Activated CD4-positive, alpha-beta T cell treated with anti-CD3 and anti-CD28 coated beads, Interleukin-2, Interleukin-6, amounts not matched to agents 100 ng/mL and 50 ng/mL, durations not matched to agents 16 hours and 8 hours (primary cell): ENCODE measurements at regions not wholly inside any gene's neighbourhood (a gene's known extent, or its start where the extent isn't known, plus 50 kb on each side); places are given as distances from the start of the nearest gene placed in this dataset.
A peak's percentile ranks its signal among the peaks of the same experiment; 100 is the strongest.

Source experiments
- DNase-seq: peaks from one replicate; pipeline ENCODE4 v3.0.0-alpha.2; 2020

DNA sequence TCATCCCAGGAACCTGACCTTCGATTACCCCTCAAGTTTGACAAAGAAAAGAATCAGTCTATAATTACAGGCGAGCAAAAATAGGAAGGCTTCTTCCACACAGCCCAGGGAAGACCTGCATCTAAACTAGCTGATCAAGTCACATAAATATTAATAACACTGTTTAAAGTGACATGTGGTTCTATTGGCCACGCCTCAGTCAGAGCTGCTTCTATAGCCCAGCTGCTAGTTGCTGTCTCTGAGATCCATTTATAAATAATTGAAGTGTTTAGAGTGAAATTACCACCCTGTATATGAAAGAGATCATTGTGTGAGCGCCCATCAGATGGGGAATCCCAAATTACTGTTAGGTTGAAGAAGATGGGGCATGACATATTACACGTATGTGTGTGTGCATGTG lies 426.0 kb downstream of the CDH2 start:
- DNase-seq = no peak

DNA sequence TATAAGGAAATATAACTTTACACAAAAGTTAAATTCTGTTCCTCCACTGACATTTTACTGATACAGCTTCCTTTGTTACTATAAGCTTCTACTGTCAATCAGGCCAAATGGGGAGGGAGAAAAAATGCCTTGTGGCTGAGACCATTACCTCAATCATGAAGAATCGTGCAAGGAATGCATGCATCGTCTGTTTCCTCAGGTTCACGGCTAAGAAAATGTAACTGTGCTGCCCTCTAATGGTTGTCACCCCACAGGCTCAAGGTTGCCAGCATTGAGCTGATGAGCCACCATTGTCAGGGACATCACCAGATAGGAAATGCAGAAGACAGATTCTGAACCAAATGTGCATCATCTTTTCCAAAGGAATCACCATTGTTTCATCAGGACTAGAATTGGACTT lies 426.9 kb downstream of the CDH2 start:
- DNase-seq = peak; percentile 1

DNA sequence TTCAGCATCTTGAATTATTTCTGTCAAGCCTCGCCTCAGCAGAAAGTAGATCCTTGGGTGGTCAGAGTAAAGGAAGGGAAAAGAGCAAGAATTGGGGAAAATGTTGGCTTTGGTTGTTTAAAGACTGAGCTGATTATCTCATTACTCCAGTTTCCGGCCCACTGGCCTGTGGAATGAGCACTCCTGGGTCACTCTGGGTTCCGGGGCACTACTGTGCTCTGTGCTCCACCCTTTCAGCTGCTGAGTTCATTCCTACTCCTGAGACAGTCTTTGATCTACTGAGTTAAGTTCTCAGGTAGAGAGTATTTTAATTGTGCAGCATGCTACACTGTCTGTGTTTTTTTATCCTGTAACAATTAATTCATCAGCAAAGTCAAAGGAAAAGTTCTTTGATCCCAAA lies 427.7 kb downstream of the CDH2 start:
- DNase-seq = no peak

GRCh38 chr18:27746241-27746640 lies 430.7 kb downstream of the CDH2 start:
- no peak for DNase-seq

- no peak for DNase-seq
Measured at GRCh38 chr18:27735117-27735516, 441.8 kb downstream of the CDH2 start.

GRCh38 chr18:27731211-27731610 lies 445.7 kb downstream of the CDH2 start:
- DNase-seq = no peak

DNA sequence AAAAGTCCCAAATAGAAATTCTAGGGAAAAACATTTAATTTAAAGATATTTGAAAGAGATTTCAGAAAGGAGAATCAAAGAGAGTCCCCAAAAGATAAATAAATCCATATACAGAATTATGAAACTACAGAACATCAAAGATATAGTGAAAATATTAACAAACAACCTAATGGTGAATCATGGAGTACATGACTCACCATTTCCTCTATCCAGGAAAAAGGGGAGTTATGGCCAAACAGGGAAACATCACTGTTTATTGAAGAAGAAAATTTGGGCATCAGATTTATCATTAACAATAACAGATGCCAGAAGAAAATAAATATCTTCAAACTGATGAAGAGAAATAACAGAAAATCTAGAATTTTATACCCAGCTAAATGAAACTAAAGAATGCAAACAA lies 448.3 kb downstream of the CDH2 start:
- DNase-seq = no peak

DNA sequence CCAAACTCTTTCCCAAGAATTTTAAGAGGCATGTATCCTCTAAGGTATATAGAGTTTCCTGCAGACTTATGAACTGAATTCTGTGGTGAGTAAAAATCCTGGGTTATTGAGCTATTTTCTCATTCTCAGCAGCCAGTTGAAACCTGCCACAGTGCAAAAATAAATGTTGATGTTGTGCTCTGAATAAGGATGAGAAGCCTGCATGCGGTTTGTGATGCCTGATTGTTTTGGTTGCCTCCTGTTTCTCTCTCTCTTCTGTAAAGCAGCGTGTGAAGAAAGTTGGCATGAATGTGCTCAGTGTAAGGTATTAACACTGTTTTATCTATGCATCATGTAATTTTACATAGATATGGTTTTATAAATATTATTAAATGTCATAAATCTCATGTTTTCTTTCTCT lies 452.6 kb downstream of the CDH2 start:
- no peak for DNase-seq

DNA sequence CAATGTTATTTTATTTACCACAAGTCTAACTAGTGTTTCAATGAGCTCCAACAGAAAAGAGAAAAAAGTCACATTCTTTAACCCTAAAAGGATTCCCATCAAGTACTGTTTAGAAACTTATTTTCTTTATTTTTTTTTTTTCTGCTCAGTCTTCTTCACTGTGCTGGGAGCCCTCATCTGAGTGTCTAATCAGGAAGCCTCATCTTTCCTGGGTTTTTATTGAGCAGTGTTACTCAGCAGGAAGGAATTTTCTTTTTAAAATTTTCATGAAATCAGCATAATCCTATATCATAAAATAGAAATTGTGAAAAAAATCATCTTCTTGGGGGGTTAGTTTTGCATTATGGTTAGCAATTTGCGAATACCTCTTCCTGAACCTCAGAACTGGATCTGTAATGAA lies 453.8 kb downstream of the CDH2 start:
- DNase-seq = no peak

DNA sequence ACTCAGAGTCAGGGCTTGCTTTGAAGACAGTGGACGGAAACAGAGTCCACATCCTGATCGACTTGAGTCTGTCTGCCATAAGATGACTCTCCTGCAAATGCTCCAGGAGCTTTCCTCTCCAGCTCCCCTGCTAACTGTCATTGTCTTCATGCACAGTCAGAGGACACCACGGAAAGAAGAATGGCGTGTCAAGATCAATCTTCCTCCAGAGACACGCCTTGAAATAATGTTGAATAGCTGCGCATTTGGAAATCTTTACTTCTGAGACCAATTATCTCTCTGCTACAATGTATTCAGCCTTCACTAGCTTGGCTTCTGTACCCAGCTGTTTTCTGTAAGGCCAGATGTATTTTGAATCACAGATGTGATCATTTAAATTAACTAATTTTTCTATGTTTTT lies 457.2 kb downstream of the CDH2 start:
- no peak for DNase-seq

GRCh38 chr18:27717816-27718215 lies 459.1 kb downstream of the CDH2 start:
- DNase-seq = no peak

- no peak for DNase-seq
Measured at GRCh38 chr18:27717250-27717649, 459.7 kb downstream of the CDH2 start.

DNA sequence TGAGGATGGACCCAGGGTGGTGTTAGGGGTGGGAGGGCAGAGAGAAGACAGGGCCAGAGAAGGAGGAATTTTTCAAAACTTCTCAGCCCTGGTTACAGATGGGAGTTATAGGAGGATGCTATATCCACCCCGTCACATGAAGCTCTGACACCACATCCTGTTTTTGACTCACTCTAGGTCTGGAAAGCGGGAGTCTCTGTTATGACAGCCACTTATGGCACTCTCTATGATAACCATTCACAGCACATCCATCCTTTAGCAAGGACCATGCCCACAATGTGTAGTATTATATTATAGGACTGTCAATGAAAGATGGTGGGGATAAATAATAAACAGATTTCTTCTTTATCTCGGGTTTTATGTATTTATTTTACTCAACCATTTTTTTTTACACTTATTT lies 461.2 kb downstream of the CDH2 start:
- no peak for DNase-seq

- DNase-seq = no peak
Measured at GRCh38 chr18:27713738-27714095, 463.2 kb downstream of the CDH2 start.

- no peak for DNase-seq
Measured at GRCh38 chr18:27713037-27713737, 463.7 kb downstream of the CDH2 start.

GRCh38 chr18:27712066-27712465 lies 464.9 kb downstream of the CDH2 start:
- DNase-seq = no peak

GRCh38 chr18:27711382-27711781 lies 465.5 kb downstream of the CDH2 start:
- DNase-seq = no peak

DNA sequence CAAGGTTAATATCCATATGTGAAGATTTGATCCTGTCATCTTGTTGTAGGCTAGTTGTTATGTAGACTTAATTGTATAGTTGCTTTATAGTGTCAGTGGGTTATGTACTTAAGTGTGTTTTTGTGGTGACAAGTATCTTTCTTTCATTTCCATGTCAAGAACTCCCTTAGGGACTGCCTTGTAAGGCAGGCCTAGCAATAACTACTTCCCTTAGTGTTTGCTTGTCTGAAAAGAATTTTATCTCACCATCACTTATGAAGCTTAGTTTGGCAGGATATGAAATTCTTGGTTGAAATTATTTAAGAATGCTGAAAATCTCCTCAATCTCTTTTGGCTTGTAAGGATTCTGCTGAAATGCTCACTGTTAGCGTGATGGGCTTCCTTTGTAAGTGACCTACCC lies 467.6 kb downstream of the CDH2 start:
- DNase-seq = no peak

GRCh38 chr18:27707201-27707600 lies 469.7 kb downstream of the CDH2 start:
- DNase-seq = no peak

- no peak for DNase-seq
Measured at GRCh38 chr18:27704736-27705361, 472.1 kb downstream of the CDH2 start.

GRCh38 chr18:27699137-27699536 lies 477.8 kb downstream of the CDH2 start:
- no peak for DNase-seq

DNA sequence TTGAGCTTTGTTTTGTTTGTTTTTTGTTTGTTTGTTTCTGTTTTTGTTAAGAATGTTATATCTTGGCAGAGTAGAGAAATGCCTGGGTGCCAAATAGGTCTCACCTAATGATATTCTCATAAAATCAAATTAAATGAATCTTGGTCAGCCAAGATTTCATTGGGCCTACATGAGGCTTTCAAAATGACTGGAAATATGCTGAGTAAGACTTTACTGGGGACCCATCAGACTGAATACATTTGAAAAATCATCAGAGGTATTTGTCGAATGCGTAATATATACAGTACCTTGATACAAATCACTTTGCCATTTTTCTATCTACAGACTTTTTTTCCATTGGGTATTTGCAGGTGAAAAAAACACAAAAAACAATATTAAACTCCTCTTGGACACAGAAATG lies 480.8 kb downstream of the CDH2 start:
- DNase-seq = no peak

- DNase-seq = no peak
Measured at GRCh38 chr18:27695503-27695902, 481.4 kb downstream of the CDH2 start.

GRCh38 chr18:27695052-27695451 lies 481.9 kb downstream of the CDH2 start:
- no peak for DNase-seq

DNA sequence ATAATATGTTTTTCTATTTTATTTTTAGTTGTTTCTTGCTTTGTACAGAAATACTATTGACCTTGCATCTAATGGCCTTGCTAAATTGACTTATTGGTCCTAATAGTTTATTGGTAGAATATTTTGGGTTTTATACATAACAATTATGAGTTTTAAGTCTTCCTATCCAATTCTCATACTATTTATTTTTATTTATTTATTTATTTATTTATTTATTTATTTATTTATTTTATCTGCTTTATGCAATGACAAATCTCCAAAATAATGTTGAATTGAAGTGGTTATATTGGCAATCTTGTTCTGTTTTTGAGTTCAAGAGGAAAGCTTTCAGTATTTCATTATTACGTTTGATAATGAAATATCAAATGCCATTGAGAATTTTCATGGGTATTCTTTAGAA lies 488.3 kb downstream of the CDH2 start:
- no peak for DNase-seq
